ENCODE measurements at regions not wholly inside any gene's neighbourhood (a gene's known extent, or its start where the extent isn't known, plus 50 kb on each side); places are given as distances from the start of the nearest gene placed in this dataset.

GRCh38 chr1:190540366-190540765, 62.7 kb upstream of the BRINP3 start:
- DNase-seq (ENCODE audit: low read depth in 4 of 4, low spot score in 3 of 4): no peak

GRCh38 chr1:190551638-190552037, 74.0 kb upstream of the BRINP3 start:
- no peak for DNase-seq (ENCODE audit: low read depth in 4 of 4, low spot score in 3 of 4)

GRCh38 chr1:190560161-190560681, 82.6 kb upstream of the BRINP3 start:
- DNase-seq (ENCODE audit: low read depth in 4 of 4, low spot score in 3 of 4): no peak

GRCh38 chr1:190563230-190563629, 85.6 kb upstream of the BRINP3 start:
- no peak for DNase-seq (ENCODE audit: low read depth in 4 of 4, low spot score in 3 of 4)

- no peak for DNase-seq (ENCODE audit: low read depth in 4 of 4, low spot score in 3 of 4)
These were observed 86.5 kb upstream of the BRINP3 start for GRCh38 chr1:190564117-190564516.

GRCh38 chr1:190578017-190578416, 100.4 kb upstream of the BRINP3 start:
- no peak for DNase-seq (ENCODE audit: low read depth in 4 of 4, low spot score in 3 of 4)

GRCh38 chr1:190578526-190578925, 100.9 kb upstream of the BRINP3 start:
- no peak for DNase-seq (ENCODE audit: low read depth in 4 of 4, low spot score in 3 of 4)

GRCh38 chr1:190579552-190580193, 102.0 kb upstream of the BRINP3 start:
- DNase-seq (ENCODE audit: low read depth in 4 of 4, low spot score in 3 of 4): no peak

- DNase-seq (ENCODE audit: low read depth in 4 of 4, low spot score in 3 of 4): no peak
These were observed 106.2 kb upstream of the BRINP3 start for GRCh38 chr1:190583862-190584261.

GRCh38 chr1:190588424-190588823, 110.8 kb upstream of the BRINP3 start:
- DNase-seq (ENCODE audit: low read depth in 4 of 4, low spot score in 3 of 4): no peak

- no peak for DNase-seq (ENCODE audit: low read depth in 4 of 4, low spot score in 3 of 4)
These were observed 117.8 kb upstream of the BRINP3 start for GRCh38 chr1:190595438-190595837.

GRCh38 chr1:190597294-190597693, 119.6 kb upstream of the BRINP3 start:
- no peak for DNase-seq (ENCODE audit: low read depth in 4 of 4, low spot score in 3 of 4)

GRCh38 chr1:190599670-190600069, 122.0 kb upstream of the BRINP3 start:
- DNase-seq (ENCODE audit: low read depth in 4 of 4, low spot score in 3 of 4): no peak

GRCh38 chr1:190602325-190602724, 124.7 kb upstream of the BRINP3 start:
- DNase-seq (ENCODE audit: low read depth in 4 of 4, low spot score in 3 of 4): no peak

- no peak for DNase-seq (ENCODE audit: low read depth in 4 of 4, low spot score in 3 of 4)
These were observed 130.6 kb upstream of the BRINP3 start for GRCh38 chr1:190608282-190608681.

GRCh38 chr1:190615818-190616217, 138.2 kb upstream of the BRINP3 start:
- no peak for DNase-seq (ENCODE audit: low read depth in 4 of 4, low spot score in 3 of 4)

GRCh38 chr1:190616235-190616634, 138.6 kb upstream of the BRINP3 start:
- DNase-seq (ENCODE audit: low read depth in 4 of 4, low spot score in 3 of 4): no peak

GRCh38 chr1:190619724-190620123, 142.1 kb upstream of the BRINP3 start:
- no peak for DNase-seq (ENCODE audit: low read depth in 4 of 4, low spot score in 3 of 4)

- no peak for DNase-seq (ENCODE audit: low read depth in 4 of 4, low spot score in 3 of 4)
These were observed 155.8 kb upstream of the BRINP3 start for GRCh38 chr1:190633488-190633887.

- no peak for DNase-seq (ENCODE audit: low read depth in 4 of 4, low spot score in 3 of 4)
These were observed 156.5 kb upstream of the BRINP3 start for GRCh38 chr1:190634134-190634533.

GRCh38 chr1:190649553-190649952, 171.9 kb upstream of the BRINP3 start:
- no peak for DNase-seq (ENCODE audit: low read depth in 4 of 4, low spot score in 3 of 4)

- DNase-seq (ENCODE audit: low read depth in 4 of 4, low spot score in 3 of 4): no peak
These were observed 181.2 kb upstream of the BRINP3 start for GRCh38 chr1:190658907-190659306.

- no peak for DNase-seq (ENCODE audit: low read depth in 4 of 4, low spot score in 3 of 4)
These were observed 186.3 kb upstream of the BRINP3 start for GRCh38 chr1:190663962-190664361.

Data from right renal pelvis (tissue), 4 donors.